ENCODE measurements at regions not wholly inside any gene's neighbourhood (a gene's known extent, or its start where the extent isn't known, plus 50 kb on each side); places are given as distances from the start of the nearest gene placed in this dataset.

DNA sequence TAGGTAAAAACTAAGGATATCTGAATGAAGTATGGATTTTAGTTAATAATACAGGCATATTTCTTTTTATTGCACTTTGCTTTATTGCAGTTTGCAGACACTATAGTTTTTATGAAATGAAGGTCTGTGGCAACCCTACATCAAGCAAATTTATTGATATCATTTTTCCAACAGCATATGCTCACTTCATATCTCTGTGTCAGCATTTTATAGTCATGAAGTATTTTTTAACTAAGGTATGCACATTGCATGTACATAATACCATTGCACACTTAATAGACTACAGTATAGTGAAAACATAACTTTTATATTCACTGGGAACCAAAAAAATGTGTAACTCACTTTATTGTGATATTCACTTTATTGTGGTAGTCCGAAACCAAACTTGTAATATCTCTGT is 236.3 kb downstream of the SUCLA2 start:
- Histone ChIP-seq H3K79me2 (ENCODE audit: insufficient read depth, low read length) (no peaks in the 10 kb centered on the region), H4K20me1 (ENCODE audit: insufficient read depth, low read length) (no peaks in the 10 kb centered on the region), H3K4me1 (ENCODE audit: control insufficient read depth in 1 of 2, insufficient read depth in 2 of 2, low read length in 2 of 2) (no peaks in the 10 kb centered on the region), H3K9me3 (replicated peaks in 1 of 2; ENCODE audit: control insufficient read depth in 1 of 2, insufficient read depth in 1 of 2, low read length in 2 of 2) (no peaks in the 10 kb centered on the region), H3K27ac (ENCODE audit: low read depth in 1 of 2, low read length in 2 of 2) (no peak overlapping the region), H3K9ac (ENCODE audit: insufficient read depth, low read length, poor library complexity, severe bottlenecking) (no peak overlapping the region), H3K4me2 (replicated peaks; ENCODE audit: extremely low read depth, low read length, poor library complexity, severe bottlenecking) (no peak overlapping the region), H3K36me3 (replicated peaks in 1 of 2; ENCODE audit: control insufficient read depth in 1 of 2, insufficient read depth in 2 of 2, low read length in 2 of 2) (no peaks in the 10 kb centered on the region), H2AFZ (ENCODE audit: insufficient read depth, low read depth, low read length, poor library complexity, severe bottlenecking) (no peak overlapping the region), H3K27me3 (ENCODE audit: control insufficient read depth in 2 of 2, insufficient read depth in 2 of 2, low read length in 2 of 2) (no peaks in the 10 kb centered on the region), H3K4me3 (replicated peaks in 1 of 3; ENCODE audit: low read depth in 2 of 3, low read length in 3 of 3) (no peak overlapping the region)
- Mint-ChIP-seq H3K27me3 (ENCODE audit: low read depth in 3 of 3) (peaks cover 0 to 3% (median 3%) of the 10 kb centered on the region in 3 donors), H3K4me3 (no peak overlapping the region), H3K36me3 (no peaks in the 10 kb centered on the region), H3K9me3 (peaks cover 0 to 13% (median 8%) of the 10 kb centered on the region in 7 donors), H3K4me1 (no peaks in the 10 kb centered on the region), H3K27ac (no peak overlapping the region)
- DNase-seq, result no peak
- TF ChIP-seq, protein P1, sequence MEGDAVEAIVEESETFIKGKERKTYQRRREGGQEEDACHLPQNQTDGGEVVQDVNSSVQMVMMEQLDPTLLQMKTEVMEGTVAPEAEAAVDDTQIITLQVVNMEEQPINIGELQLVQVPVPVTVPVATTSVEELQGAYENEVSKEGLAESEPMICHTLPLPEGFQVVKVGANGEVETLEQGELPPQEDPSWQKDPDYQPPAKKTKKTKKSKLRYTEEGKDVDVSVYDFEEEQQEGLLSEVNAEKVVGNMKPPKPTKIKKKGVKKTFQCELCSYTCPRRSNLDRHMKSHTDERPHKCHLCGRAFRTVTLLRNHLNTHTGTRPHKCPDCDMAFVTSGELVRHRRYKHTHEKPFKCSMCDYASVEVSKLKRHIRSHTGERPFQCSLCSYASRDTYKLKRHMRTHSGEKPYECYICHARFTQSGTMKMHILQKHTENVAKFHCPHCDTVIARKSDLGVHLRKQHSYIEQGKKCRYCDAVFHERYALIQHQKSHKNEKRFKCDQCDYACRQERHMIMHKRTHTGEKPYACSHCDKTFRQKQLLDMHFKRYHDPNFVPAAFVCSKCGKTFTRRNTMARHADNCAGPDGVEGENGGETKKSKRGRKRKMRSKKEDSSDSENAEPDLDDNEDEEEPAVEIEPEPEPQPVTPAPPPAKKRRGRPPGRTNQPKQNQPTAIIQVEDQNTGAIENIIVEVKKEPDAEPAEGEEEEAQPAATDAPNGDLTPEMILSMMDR (IDR thresholded peaks at IDR 0.05), result no peak
- intact Hi-C loops (cut with micrococcal nuclease), result no loop called here
- WGBS (ENCODE audit: insufficient coverage), result no CpG with 5 or more reads among the region's 1 CpG

DNA sequence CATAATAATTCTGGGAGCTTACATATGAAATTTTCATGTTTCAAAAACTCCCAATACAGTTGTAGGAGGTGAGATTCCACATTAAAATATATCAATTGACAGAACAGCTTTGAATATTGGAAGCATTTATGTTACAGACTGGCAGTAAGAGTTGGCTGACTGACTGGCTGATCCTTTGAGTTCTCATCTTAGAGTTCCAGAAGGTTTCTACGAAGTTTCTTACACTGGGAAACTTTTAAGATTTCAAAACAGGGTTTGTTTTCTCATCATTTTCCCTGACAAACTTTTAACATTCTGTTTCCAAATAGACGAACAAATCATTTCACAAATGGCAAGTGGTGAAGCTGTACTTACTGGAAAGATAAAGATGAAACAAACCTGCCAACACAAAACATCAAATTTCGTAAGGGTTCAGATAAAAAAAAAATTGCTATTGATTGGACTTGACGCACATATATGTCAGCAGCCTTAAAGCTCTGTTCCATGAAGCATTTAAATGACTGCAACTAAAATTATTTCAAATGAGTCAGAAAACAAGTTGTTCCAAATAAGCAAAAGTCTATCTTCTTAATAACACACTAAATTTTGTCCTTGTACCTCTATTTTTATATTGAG is 243.5 kb downstream of the SUCLA2 start:
- Histone ChIP-seq H3K4me2 (replicated peaks; ENCODE audit: extremely low read depth, low read length, poor library complexity, severe bottlenecking) (no peak overlapping the region), H4K20me1 (ENCODE audit: insufficient read depth, low read length) (no peaks in the 10 kb centered on the region), H3K27me3 (ENCODE audit: control insufficient read depth in 2 of 2, insufficient read depth in 2 of 2, low read length in 2 of 2) (no peaks in the 10 kb centered on the region), H3K9me3 (replicated peaks in 1 of 2; ENCODE audit: control insufficient read depth in 1 of 2, insufficient read depth in 1 of 2, low read length in 2 of 2) (no peaks in the 10 kb centered on the region), H3K79me2 (ENCODE audit: insufficient read depth, low read length) (no peaks in the 10 kb centered on the region), H3K27ac (ENCODE audit: low read depth in 1 of 2, low read length in 2 of 2) (no peak overlapping the region), H2AFZ (ENCODE audit: insufficient read depth, low read depth, low read length, poor library complexity, severe bottlenecking) (no peak overlapping the region), H3K36me3 (replicated peaks in 1 of 2; ENCODE audit: control insufficient read depth in 1 of 2, insufficient read depth in 2 of 2, low read length in 2 of 2) (no peaks in the 10 kb centered on the region), H3K4me3 (replicated peaks in 1 of 3; ENCODE audit: low read depth in 2 of 3, low read length in 3 of 3) (no peak overlapping the region), H3K9ac (ENCODE audit: insufficient read depth, low read length, poor library complexity, severe bottlenecking) (no peak overlapping the region), H3K4me1 (ENCODE audit: control insufficient read depth in 1 of 2, insufficient read depth in 2 of 2, low read length in 2 of 2) (no peaks in the 10 kb centered on the region)
- Mint-ChIP-seq H3K27me3 (ENCODE audit: low read depth in 3 of 3) (peaks cover 0 to 3% (median 0%) of the 10 kb centered on the region in 3 donors), H3K4me1 (no peaks in the 10 kb centered on the region), H3K4me3 (no peak overlapping the region), H3K9me3 (peaks cover 0 to 5% (median 2%) of the 10 kb centered on the region in 7 donors), H3K36me3 (no peaks in the 10 kb centered on the region), H3K27ac (no peak overlapping the region)
- DNase-seq, result no peak
- TF ChIP-seq, protein P1 (IDR thresholded peaks at IDR 0.05), result no peak
- intact Hi-C loops (cut with micrococcal nuclease), result no loop called here
- no CpG with 5 or more reads among the region's 4 CpGs for WGBS (ENCODE audit: insufficient coverage)
